ENCODE measurements at regions not wholly inside any gene's neighbourhood (a gene's known extent, or its start where the extent isn't known, plus 50 kb on each side); places are given as distances from the start of the nearest gene placed in this dataset.

DNA sequence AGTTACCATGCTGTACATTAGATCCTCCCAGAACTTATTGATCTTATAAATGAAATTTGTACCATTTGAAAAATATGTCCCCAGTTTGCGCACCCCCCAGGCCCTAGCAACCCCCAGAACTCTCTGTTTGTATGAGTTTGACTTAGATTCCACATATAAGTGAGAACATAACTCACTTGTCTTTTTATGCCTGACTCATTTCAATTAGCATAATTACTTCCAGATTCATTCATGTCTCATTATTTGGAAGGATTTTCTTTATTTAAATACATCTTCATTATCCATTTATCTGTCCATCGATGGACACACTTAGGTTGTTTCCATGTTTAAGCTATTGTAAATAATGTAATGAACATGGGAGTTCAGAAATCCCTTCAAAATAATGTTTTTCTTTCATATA, 705.9 kb downstream of the CCDC85A start:
- no peak for TF ChIP-seq POLR2A (IDR thresholded peaks at IDR 0.05; ENCODE audit: low read length)
- no peak for TF ChIP-seq GATA1 (IDR thresholded peaks at IDR 0.05; ENCODE audit: low read depth, low read length)

All from erythroblast (primary cell).